Peyer's patch (tissue), 4 donors: ENCODE measurements at regions not wholly inside any gene's neighbourhood (a gene's known extent, or its start where the extent isn't known, plus 50 kb on each side); places are given as distances from the start of the nearest gene placed in this dataset.

Source experiments
- POLR2A ChIP-seq, 2 donors: fragments of 450-650 bp; IDR thresholded peaks; one replicate each; pipeline ENCODE4 v1.5.1; 2017; ENCODE audit warnings: antibody characterized with exemption in 2 of 2, mild to moderate bottlenecking in 2 of 2, moderate library complexity in 2 of 2
- TF ChIP-seq, protein P1 (sequence below), 6 experiments: fragments of 450-650 bp in 4 of 6; fragments of 200-600 bp in 2 of 6; sonication (generic) in 1 of 6; IDR thresholded peaks; one replicate each; pipeline ENCODE4 v1.5.1; 2017 to 2019; ENCODE audit warnings: antibody characterized with exemption in 6 of 6, mild to moderate bottlenecking in 3 of 6, moderate library complexity in 1 of 6

DNA sequence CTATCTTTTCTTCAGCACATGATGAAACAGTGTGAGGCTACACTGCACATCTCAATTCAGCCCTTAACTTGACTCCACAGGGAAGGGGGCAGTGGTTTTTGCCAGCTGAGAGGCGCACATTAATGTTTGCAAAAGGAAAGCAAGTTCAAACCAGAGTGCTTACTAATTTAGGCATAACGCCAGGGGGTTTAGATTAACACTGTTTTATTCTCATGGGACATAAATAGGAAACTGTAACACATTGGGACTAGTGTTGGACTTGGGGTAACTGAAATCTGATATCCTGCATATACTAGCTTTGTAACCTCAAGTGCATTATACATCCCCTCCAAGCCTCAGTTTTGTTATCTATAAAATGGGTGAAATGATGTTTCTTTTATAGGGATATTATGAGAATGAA, 821.2 kb upstream of the ID2 start:
- TF ChIP-seq, protein P1, sequence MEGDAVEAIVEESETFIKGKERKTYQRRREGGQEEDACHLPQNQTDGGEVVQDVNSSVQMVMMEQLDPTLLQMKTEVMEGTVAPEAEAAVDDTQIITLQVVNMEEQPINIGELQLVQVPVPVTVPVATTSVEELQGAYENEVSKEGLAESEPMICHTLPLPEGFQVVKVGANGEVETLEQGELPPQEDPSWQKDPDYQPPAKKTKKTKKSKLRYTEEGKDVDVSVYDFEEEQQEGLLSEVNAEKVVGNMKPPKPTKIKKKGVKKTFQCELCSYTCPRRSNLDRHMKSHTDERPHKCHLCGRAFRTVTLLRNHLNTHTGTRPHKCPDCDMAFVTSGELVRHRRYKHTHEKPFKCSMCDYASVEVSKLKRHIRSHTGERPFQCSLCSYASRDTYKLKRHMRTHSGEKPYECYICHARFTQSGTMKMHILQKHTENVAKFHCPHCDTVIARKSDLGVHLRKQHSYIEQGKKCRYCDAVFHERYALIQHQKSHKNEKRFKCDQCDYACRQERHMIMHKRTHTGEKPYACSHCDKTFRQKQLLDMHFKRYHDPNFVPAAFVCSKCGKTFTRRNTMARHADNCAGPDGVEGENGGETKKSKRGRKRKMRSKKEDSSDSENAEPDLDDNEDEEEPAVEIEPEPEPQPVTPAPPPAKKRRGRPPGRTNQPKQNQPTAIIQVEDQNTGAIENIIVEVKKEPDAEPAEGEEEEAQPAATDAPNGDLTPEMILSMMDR (IDR thresholded peaks at IDR 0.05): no peak
- TF ChIP-seq POLR2A (IDR thresholded peaks at IDR 0.05): no peak
